ENCODE measurements at regions not wholly inside any gene's neighbourhood (a gene's known extent, or its start where the extent isn't known, plus 50 kb on each side); places are given as distances from the start of the nearest gene placed in this dataset.
"Not testable (repeated sequence)": the region's sequence is repeated elsewhere in the genome, so short reads cannot be mapped to it uniquely, and the experiment has no call there.

GRCh38 chr2:224151161-224151560, 112.1 kb upstream of the SERPINE2 start:
- no peaks in the 10 kb centered on the region for H3K9me3 ChIP-seq (ENCODE audit: low read length)
- H3F3A ChIP-seq (ENCODE audit: insufficient read depth, low read length), result no peaks in the 10 kb centered on the region
- H3K4me2 ChIP-seq (ENCODE audit: low read length), result no peak overlapping the region
- no peak overlapping the region for H3K9ac ChIP-seq (ENCODE audit: low read length)
- TF ChIP-seq CTCF (IDR thresholded peaks at IDR 0.05; ENCODE audit: low read length) (no peak), EZH2 (IDR thresholded peaks at IDR 0.05; ENCODE audit: borderline replicate concordance, low read length) (no peak)
- no peaks in the 10 kb centered on the region for H3K27me3 ChIP-seq (ENCODE audit: insufficient read depth, low read length)
- no peak overlapping the region for H3K27ac ChIP-seq (ENCODE audit: low read depth, low read length, poor library complexity, severe bottlenecking)
- H4K20me1 ChIP-seq (ENCODE audit: insufficient read depth, low read length), result no peaks in the 10 kb centered on the region
- no peak overlapping the region for H3K4me3 ChIP-seq (ENCODE audit: low read depth, low read length, poor library complexity, severe bottlenecking)
- no peak overlapping the region for H2AFZ ChIP-seq (ENCODE audit: low read length)
- no peaks in the 10 kb centered on the region for H3K36me3 ChIP-seq (ENCODE audit: insufficient read depth, low read length)
- H3K4me1 ChIP-seq (ENCODE audit: insufficient read depth, low read length, severe bottlenecking), result no peaks in the 10 kb centered on the region
- H3K79me2 ChIP-seq (ENCODE audit: insufficient read depth, low read length), result no peaks in the 10 kb centered on the region
- H3K9me2 ChIP-seq (ENCODE audit: low read depth, low read length), result no peaks in the 10 kb centered on the region

- not testable (repeated sequence) for H2AFZ ChIP-seq (ENCODE audit: low read length); H3K79me2 ChIP-seq (ENCODE audit: insufficient read depth, low read length); H3K36me3 ChIP-seq (ENCODE audit: insufficient read depth, low read length); H3F3A ChIP-seq (ENCODE audit: insufficient read depth, low read length); H3K4me1 ChIP-seq (ENCODE audit: insufficient read depth, low read length, severe bottlenecking); H3K27me3 ChIP-seq (ENCODE audit: insufficient read depth, low read length); H3K27ac ChIP-seq (ENCODE audit: low read depth, low read length, poor library complexity, severe bottlenecking); H3K9me2 ChIP-seq (ENCODE audit: low read depth, low read length); H3K9ac ChIP-seq (ENCODE audit: low read length); H4K20me1 ChIP-seq (ENCODE audit: insufficient read depth, low read length); H3K4me2 ChIP-seq (ENCODE audit: low read length); H3K4me3 ChIP-seq (ENCODE audit: low read depth, low read length, poor library complexity, severe bottlenecking); H3K9me3 ChIP-seq (ENCODE audit: low read length)
Observed at GRCh38 chr2:224148058-224148457, 109.0 kb upstream of the SERPINE2 start.

- Histone ChIP-seq H3K36me3 (ENCODE audit: insufficient read depth, low read length) (no peaks in the 10 kb centered on the region), H3K4me2 (ENCODE audit: low read length) (no peak overlapping the region), H3K79me2 (ENCODE audit: insufficient read depth, low read length) (no peaks in the 10 kb centered on the region), H3K4me3 (ENCODE audit: low read depth, low read length, poor library complexity, severe bottlenecking) (no peak overlapping the region), H3K4me1 (ENCODE audit: insufficient read depth, low read length, severe bottlenecking) (no peaks in the 10 kb centered on the region), H3K27ac (ENCODE audit: low read depth, low read length, poor library complexity, severe bottlenecking) (no peak overlapping the region), H3K27me3 (ENCODE audit: insufficient read depth, low read length) (no peaks in the 10 kb centered on the region), H2AFZ (ENCODE audit: low read length) (no peak overlapping the region), H3K9ac (ENCODE audit: low read length) (no peak overlapping the region), H4K20me1 (ENCODE audit: insufficient read depth, low read length) (no peaks in the 10 kb centered on the region), H3F3A (ENCODE audit: insufficient read depth, low read length) (no peaks in the 10 kb centered on the region), H3K9me3 (ENCODE audit: low read length) (no peaks in the 10 kb centered on the region), H3K9me2 (ENCODE audit: low read depth, low read length) (no peaks in the 10 kb centered on the region)
- no peak for TF ChIP-seq CTCF (IDR thresholded peaks at IDR 0.05; ENCODE audit: low read length)
- no peak for TF ChIP-seq EZH2 (IDR thresholded peaks at IDR 0.05; ENCODE audit: borderline replicate concordance, low read length)
Observed at GRCh38 chr2:224147174-224147573, 108.1 kb upstream of the SERPINE2 start.

GRCh38 chr2:224146356-224147160, 107.5 kb upstream of the SERPINE2 start:
- H3K4me2 ChIP-seq (ENCODE audit: low read length), result no peak overlapping the region
- H4K20me1 ChIP-seq (ENCODE audit: insufficient read depth, low read length), result no peaks in the 10 kb centered on the region
- no peaks in the 10 kb centered on the region for H3K9me3 ChIP-seq (ENCODE audit: low read length)
- no peak overlapping the region for H2AFZ ChIP-seq (ENCODE audit: low read length)
- H3K27ac ChIP-seq (ENCODE audit: low read depth, low read length, poor library complexity, severe bottlenecking), result no peak overlapping the region
- H3K36me3 ChIP-seq (ENCODE audit: insufficient read depth, low read length), result no peaks in the 10 kb centered on the region
- H3K9me2 ChIP-seq (ENCODE audit: low read depth, low read length), result no peaks in the 10 kb centered on the region
- H3K4me3 ChIP-seq (ENCODE audit: low read depth, low read length, poor library complexity, severe bottlenecking), result no peak overlapping the region
- H3F3A ChIP-seq (ENCODE audit: insufficient read depth, low read length), result no peaks in the 10 kb centered on the region
- H3K27me3 ChIP-seq (ENCODE audit: insufficient read depth, low read length), result no peaks in the 10 kb centered on the region
- no peaks in the 10 kb centered on the region for H3K79me2 ChIP-seq (ENCODE audit: insufficient read depth, low read length)
- TF ChIP-seq CTCF (IDR thresholded peaks at IDR 0.05; ENCODE audit: low read length), result no peak
- no peak for TF ChIP-seq EZH2 (IDR thresholded peaks at IDR 0.05; ENCODE audit: borderline replicate concordance, low read length)
- H3K4me1 ChIP-seq (ENCODE audit: insufficient read depth, low read length, severe bottlenecking), result no peaks in the 10 kb centered on the region
- H3K9ac ChIP-seq (ENCODE audit: low read length), result no peak overlapping the region

Data from OCI-LY1 (cell line).